CD4-positive, alpha-beta T cell (primary cell): ENCODE measurements at regions not wholly inside any gene's neighbourhood (a gene's known extent, or its start where the extent isn't known, plus 50 kb on each side); places are given as distances from the start of the nearest gene placed in this dataset.

Experiments
- ATAC-seq: fragments of 200-7000 bp; cut with Tn5 transposase; one replicate; pipeline ENCODE4 v1.10.0; 2022; ENCODE audit warnings: mild to moderate bottlenecking; ENCODE audit not compliant: poor library complexity
- CTCF ChIA-PET: fragments of 350-600 bp; sonication (Branson Sonifier 250); formaldehyde crosslinking; loops from one replicate; lab custom pipeline; 2021; ENCODE audit warnings: antibody characterized with exemption, inconsistent platforms; lab: Charles Lee
- POLR2A ChIA-PET: fragments of 350-600 bp; sonication (Branson Sonifier 250); formaldehyde crosslinking; loops from one replicate; lab custom pipeline; 2021; ENCODE audit warnings: antibody characterized with exemption, inconsistent platforms; lab: Charles Lee
- DNase-seq, 14 experiments: peaks; one replicate each; pipeline ENCODE4 v3.0.0-alpha.2; 2013 to 2020; ENCODE audit warnings: mixed read lengths in 2 of 14
- H3K27ac ChIP-seq, 2 donors: one replicate each; pipeline versions ENCODE4 v1.5.1 to v1.7.0; 2013; ENCODE audit warnings: low read length in 2 of 2, low read depth in 1 of 2, mild to moderate bottlenecking in 1 of 2
- H3K27me3 ChIP-seq, 2 experiments: 1 replicate in 1 of 2; 2 replicates in 1 of 2; pipeline versions ENCODE4 v1.6.1 to v1.7.0; 2013; ENCODE audit warnings: low read length in 2 of 2, control low read depth in 1 of 2, mild to moderate bottlenecking in 1 of 2, moderate library complexity in 1 of 2; ENCODE audit not compliant: insufficient read depth in 2 of 2, control insufficient read depth in 1 of 2
- H3K36me3 ChIP-seq: one replicate; pipeline ENCODE4 v1.6.1; 2013; ENCODE audit warnings: low read length, control low read depth; ENCODE audit not compliant: insufficient read depth
- H3K4me1 ChIP-seq: one replicate; pipeline ENCODE4 v1.6.1; 2013; ENCODE audit warnings: low read length, control low read depth; ENCODE audit not compliant: insufficient read depth
- H3K4me3 ChIP-seq: one replicate; pipeline ENCODE4 v1.5.1; 2013; ENCODE audit warnings: mild to moderate bottlenecking, low read length, moderate library complexity
- H3K9me3 ChIP-seq, 2 experiments: 1 replicate in 1 of 2; 2 replicates in 1 of 2; pipeline versions ENCODE4 v1.6.1 to v1.7.0; 2013; ENCODE audit warnings: low read length in 2 of 2, mild to moderate bottlenecking in 2 of 2, control low read depth in 1 of 2, moderate library complexity in 1 of 2; ENCODE audit not compliant: control insufficient read depth in 1 of 2, insufficient read depth in 1 of 2
- H3K27ac Mint-ChIP-seq: one replicate; pipeline ENCODE4 v1.8.0; 2020; ENCODE audit warnings: mixed read lengths
- H3K27me3 Mint-ChIP-seq: one replicate; pipeline ENCODE4 v1.8.0; 2021; ENCODE audit warnings: mixed read lengths
- H3K36me3 Mint-ChIP-seq: one replicate; pipeline ENCODE4 v1.8.0; 2021; ENCODE audit warnings: low read depth, mixed read lengths
- H3K4me1 Mint-ChIP-seq: one replicate; pipeline ENCODE4 v1.8.0; 2021; ENCODE audit warnings: low read depth, mixed read lengths
- H3K4me3 Mint-ChIP-seq: one replicate; pipeline ENCODE4 v1.8.0; 2020; ENCODE audit warnings: mild to moderate bottlenecking, mixed read lengths
- H3K9me3 Mint-ChIP-seq: one replicate; pipeline ENCODE4 v1.8.0; 2020; ENCODE audit warnings: mixed read lengths
- intact Hi-C, 2 experiments: fragments of 100-400 bp; cut with DNase I in 1 of 2; cut with micrococcal nuclease in 1 of 2; formaldehyde crosslinking; loops; one replicate each; pipeline versions ENCODE4 v1.15.1 to v1.9.0; 2023 to 2025; cut with DNase I, micrococcal nuclease
- TF ChIP-seq, protein P1 (sequence below): fragments of 200-600 bp; IDR thresholded peaks from one replicate; pipeline ENCODE4 v1.8.0; 2022; ENCODE audit warnings: antibody characterized with exemption, mild to moderate bottlenecking

GRCh38 chr12:92529944-92530343 lies 172.8 kb upstream of the PLEKHG7 start:
- Histone ChIP-seq H3K4me1 (no peaks in the 10 kb centered on the region), H3K36me3 (no peaks in the 10 kb centered on the region), H3K27me3 (no peaks in the 10 kb centered on the region), H3K4me3 (no peak overlapping the region), H3K27ac (no peak overlapping the region), H3K9me3 (no peaks in the 10 kb centered on the region)
- Mint-ChIP-seq H3K27ac (no peak overlapping the region), H3K9me3 (peaks cover 3% of the 10 kb centered on the region), H3K4me3 (no peak overlapping the region), H3K4me1 (peaks cover 16% of the 10 kb centered on the region), H3K36me3 (no peaks in the 10 kb centered on the region), H3K27me3 (no peaks in the 10 kb centered on the region)
- POLR2A ChIA-PET = no interaction called here
- CTCF ChIA-PET = no interaction called here
- TF ChIP-seq, protein P1, sequence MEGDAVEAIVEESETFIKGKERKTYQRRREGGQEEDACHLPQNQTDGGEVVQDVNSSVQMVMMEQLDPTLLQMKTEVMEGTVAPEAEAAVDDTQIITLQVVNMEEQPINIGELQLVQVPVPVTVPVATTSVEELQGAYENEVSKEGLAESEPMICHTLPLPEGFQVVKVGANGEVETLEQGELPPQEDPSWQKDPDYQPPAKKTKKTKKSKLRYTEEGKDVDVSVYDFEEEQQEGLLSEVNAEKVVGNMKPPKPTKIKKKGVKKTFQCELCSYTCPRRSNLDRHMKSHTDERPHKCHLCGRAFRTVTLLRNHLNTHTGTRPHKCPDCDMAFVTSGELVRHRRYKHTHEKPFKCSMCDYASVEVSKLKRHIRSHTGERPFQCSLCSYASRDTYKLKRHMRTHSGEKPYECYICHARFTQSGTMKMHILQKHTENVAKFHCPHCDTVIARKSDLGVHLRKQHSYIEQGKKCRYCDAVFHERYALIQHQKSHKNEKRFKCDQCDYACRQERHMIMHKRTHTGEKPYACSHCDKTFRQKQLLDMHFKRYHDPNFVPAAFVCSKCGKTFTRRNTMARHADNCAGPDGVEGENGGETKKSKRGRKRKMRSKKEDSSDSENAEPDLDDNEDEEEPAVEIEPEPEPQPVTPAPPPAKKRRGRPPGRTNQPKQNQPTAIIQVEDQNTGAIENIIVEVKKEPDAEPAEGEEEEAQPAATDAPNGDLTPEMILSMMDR = no peak
- DNase-seq (no peak), ATAC-seq (no peak)
- intact Hi-C loops = no loop called here

- intact Hi-C loops = no loop called here
- ATAC-seq = no peak
- CTCF ChIA-PET = no interaction called here
These were observed 174.2 kb upstream of the PLEKHG7 start for GRCh38 chr12:92528586-92528985.

GRCh38 chr12:92528097-92528496 lies 174.7 kb upstream of the PLEKHG7 start:
- no peak for ATAC-seq
- H3K36me3 ChIP-seq = no peaks in the 10 kb centered on the region
- no peaks in the 10 kb centered on the region for H3K27me3 ChIP-seq
- ChIA-PET POLR2A (no interaction called here), CTCF (no interaction called here)
- intact Hi-C loops = no loop called here
- H3K4me3 ChIP-seq = no peak overlapping the region
- H3K27me3 Mint-ChIP-seq = no peaks in the 10 kb centered on the region
- TF ChIP-seq, protein P1 = no peak
- no peak for DNase-seq
- no peaks in the 10 kb centered on the region for H3K4me1 ChIP-seq
- no peak overlapping the region for H3K27ac ChIP-seq
- H3K4me3 Mint-ChIP-seq = no peak overlapping the region
- H3K9me3 ChIP-seq = no peaks in the 10 kb centered on the region
- H3K36me3 Mint-ChIP-seq = no peaks in the 10 kb centered on the region
- H3K9me3 Mint-ChIP-seq = peaks cover 6% of the 10 kb centered on the region
- H3K4me1 Mint-ChIP-seq = peaks cover 20% of the 10 kb centered on the region
- no peak overlapping the region for H3K27ac Mint-ChIP-seq

More at GRCh38 chr12:92528586-92528985, 174.2 kb upstream of the PLEKHG7 start:
- no peaks in the 10 kb centered on the region for H3K36me3 Mint-ChIP-seq
- no peak overlapping the region for H3K4me3 Mint-ChIP-seq
- no peak for DNase-seq
- Histone ChIP-seq H3K36me3 (no peaks in the 10 kb centered on the region), H3K9me3 (no peaks in the 10 kb centered on the region), H3K4me3 (no peak overlapping the region), H3K4me1 (no peaks in the 10 kb centered on the region), H3K27ac (no peak overlapping the region), H3K27me3 (no peaks in the 10 kb centered on the region)
- H3K9me3 Mint-ChIP-seq = peaks cover 3% of the 10 kb centered on the region
- no peak overlapping the region for H3K27ac Mint-ChIP-seq
- peaks cover 20% of the 10 kb centered on the region for H3K4me1 Mint-ChIP-seq
- TF ChIP-seq, protein P1 = no peak
- POLR2A ChIA-PET = no interaction called here
- H3K27me3 Mint-ChIP-seq = no peaks in the 10 kb centered on the region
